GM23248 (cell line): ENCODE measurements at regions not wholly inside any gene's neighbourhood (a gene's known extent, or its start where the extent isn't known, plus 50 kb on each side); places are given as distances from the start of the nearest gene placed in this dataset.

Source experiments
- DNase-seq: peaks from one replicate; pipeline ENCODE4 v3.0.0-alpha.2; 2015
- H2AFZ ChIP-seq: fragments of 200-600 bp; sonication (generic); 2 replicates; pipeline ENCODE4 v1.6.1; 2016; ENCODE audit warnings: antibody characterized with exemption
- H3F3A ChIP-seq: fragments of 200-600 bp; sonication (generic); 2 replicates; pipeline ENCODE4 v1.6.1; 2016; ENCODE audit warnings: mild to moderate bottlenecking, antibody characterized with exemption, mixed run types; ENCODE audit not compliant: insufficient read depth
- H3K27ac ChIP-seq: fragments of 200-600 bp; sonication (generic); 2 replicates; pipeline ENCODE4 v1.5.1; 2016; ENCODE audit warnings: mild to moderate bottlenecking
- H3K27me3 ChIP-seq: fragments of 200-600 bp; sonication (generic); replicated peaks from 2 replicates; pipeline ENCODE4 v1.6.1; 2016; ENCODE audit warnings: mild to moderate bottlenecking; ENCODE audit not compliant: insufficient read depth
- H3K36me3 ChIP-seq: fragments of 200-600 bp; sonication (generic); 2 replicates; pipeline ENCODE4 v1.6.1; 2016; ENCODE audit warnings: low read depth, mild to moderate bottlenecking
- H3K4me1 ChIP-seq: fragments of 200-600 bp; sonication (generic); 2 replicates; pipeline ENCODE4 v1.6.1; 2016; ENCODE audit warnings: mild to moderate bottlenecking; ENCODE audit not compliant: insufficient read depth
- H3K4me2 ChIP-seq: fragments of 200-600 bp; sonication (generic); one replicate; pipeline ENCODE4 v1.6.1; 2016; ENCODE audit warnings: mild to moderate bottlenecking; ENCODE audit not compliant: unreplicated experiment
- H3K4me3 ChIP-seq: fragments of 200-600 bp; sonication (generic); 2 replicates; pipeline ENCODE4 v1.5.1; 2016; ENCODE audit warnings: mild to moderate bottlenecking
- H3K79me2 ChIP-seq: fragments of 200-600 bp; sonication (generic); 2 replicates; pipeline ENCODE4 v1.6.1; 2016; ENCODE audit warnings: mild to moderate bottlenecking; ENCODE audit not compliant: insufficient read depth
- H3K9ac ChIP-seq: fragments of 200-600 bp; sonication (generic); 2 replicates; pipeline ENCODE4 v1.6.1; 2016; ENCODE audit warnings: mild to moderate bottlenecking
- H3K9me2 ChIP-seq: fragments of 200-600 bp; sonication (generic); 2 replicates; pipeline ENCODE4 v1.6.1; 2016; ENCODE audit warnings: mixed run types, mild to moderate bottlenecking, moderate library complexity; ENCODE audit not compliant: insufficient read depth
- H3K9me3 ChIP-seq: fragments of 200-600 bp; sonication (generic); one replicate; pipeline ENCODE4 v1.6.1; 2017; ENCODE audit warnings: low read depth
- H4K20me1 ChIP-seq: fragments of 200-600 bp; sonication (generic); 2 replicates; pipeline ENCODE4 v1.6.0; 2016; ENCODE audit not compliant: insufficient read depth
- EZH2 ChIP-seq: fragments of 200-600 bp; sonication (generic); IDR thresholded peaks from 2 replicates; pipeline ENCODE4 v1.6.1; 2018; ENCODE audit warnings: antibody characterized with exemption, mild to moderate bottlenecking; ENCODE audit not compliant: insufficient read depth, poor library complexity, severe bottlenecking
- EZH2phosphoT487 ChIP-seq: fragments of 200-600 bp; sonication (generic); IDR thresholded peaks from 2 replicates; pipeline ENCODE4 v1.6.1; 2018; ENCODE audit warnings: antibody characterized with exemption, moderate library complexity, mild to moderate bottlenecking, low read depth; ENCODE audit not compliant: insufficient read depth
- WGBS, 2 experiments: methylation state at CpG; one replicate each; pipeline ENCODE4 v1.1.6; 2015 to 2017; ENCODE audit warnings: low lambda C conversion rate in 2 of 2, low coverage in 1 of 2; ENCODE audit errors: missing lambda C conversion rate in 2 of 2; 5-methylcytosine and 5-hydroxymethylcytosine counted together
- in situ Hi-C: fragments of 300-500 bp; cut with MboI; formaldehyde crosslinking; loops from 2 replicates; pipeline ENCODE4 v1.15.0; 2020

DNA sequence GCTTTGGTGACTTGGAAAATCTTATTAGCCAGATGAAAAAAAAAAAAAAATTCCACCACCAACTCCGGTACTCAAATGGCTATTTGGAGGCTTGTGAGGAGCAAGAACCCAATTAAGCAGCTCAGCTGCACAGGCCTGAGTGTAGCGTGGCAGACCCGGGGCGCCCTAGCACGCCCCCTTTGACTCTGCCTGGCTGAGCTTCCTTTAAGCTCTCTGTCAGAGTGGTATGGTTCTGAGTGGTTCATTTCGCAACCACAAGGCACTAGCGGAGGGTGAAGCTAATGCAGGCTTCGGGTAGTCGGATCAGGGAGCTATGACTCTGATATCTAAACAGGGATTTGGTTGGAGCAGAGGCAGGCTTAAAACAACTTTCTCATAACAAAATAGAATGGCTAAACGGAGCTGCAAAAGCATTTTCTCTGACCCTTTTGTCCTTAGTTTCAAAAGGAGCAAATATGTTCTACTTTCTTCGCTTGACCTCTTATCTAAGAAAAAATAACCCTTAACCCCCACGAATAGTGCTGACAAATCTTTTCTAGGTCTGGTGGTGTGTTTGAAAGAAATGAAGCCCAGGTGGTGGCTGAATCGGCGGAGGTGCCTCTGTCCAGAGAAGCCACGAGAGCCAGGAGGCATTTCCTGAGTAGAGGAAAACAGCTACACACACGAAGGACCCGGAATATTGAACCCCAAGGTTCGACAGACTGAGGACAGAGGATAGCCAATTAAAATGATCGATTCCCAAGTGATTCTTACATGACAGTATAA is 285.4 kb upstream of the GLI3 start:
- TF ChIP-seq EZH2 (no peak), EZH2phosphoT487 (no peak)
- no peaks in the 10 kb centered on the region; the same call in 1 of the 2 replicates for H3K27me3 ChIP-seq
- no peak overlapping the region for H2AFZ ChIP-seq
- WGBS, 2 experiments: 72 to 74% methylated on average over 19 of the region's 19 CpGs
- no peak overlapping the region for H3K4me3 ChIP-seq
- H3K4me1 ChIP-seq: no peaks in the 10 kb centered on the region
- no peaks in the 10 kb centered on the region for H3F3A ChIP-seq
- no peaks in the 10 kb centered on the region for H3K79me2 ChIP-seq
- H3K9me2 ChIP-seq: no peaks in the 10 kb centered on the region
- no peak overlapping the region for H3K9ac ChIP-seq
- no peaks in the 10 kb centered on the region for H3K36me3 ChIP-seq
- H3K4me2 ChIP-seq: no peak overlapping the region
- no peak for DNase-seq
- in situ Hi-C loops: no loop called here
- no peak overlapping the region for H3K27ac ChIP-seq
- no peaks in the 10 kb centered on the region for H3K9me3 ChIP-seq
- H4K20me1 ChIP-seq: no peaks in the 10 kb centered on the region

GRCh38 chr7:42511027-42511426 is 274.0 kb upstream of the GLI3 start:
- 0 out of 2 replicates have a peak overlapping the region, but pooled peaks have one; percentile 10 for H2AFZ ChIP-seq
- H3K9ac ChIP-seq: no peak overlapping the region
- H3K27ac ChIP-seq: no peak overlapping the region
- in situ Hi-C loops: no loop called here
- no peaks in the 10 kb centered on the region for H3K36me3 ChIP-seq
- H3K4me1 ChIP-seq: peaks cover 12% of the 10 kb centered on the region
- TF ChIP-seq EZH2: no peak
- no peak for TF ChIP-seq EZH2phosphoT487
- H3F3A ChIP-seq: peaks cover 9% of the 10 kb centered on the region
- no peaks in the 10 kb centered on the region for H3K79me2 ChIP-seq
- no peaks in the 10 kb centered on the region for H4K20me1 ChIP-seq
- H3K9me3 ChIP-seq: no peaks in the 10 kb centered on the region
- H3K4me3 ChIP-seq: no peak overlapping the region
- 72% methylated on average over 2 of the region's 2 CpGs for WGBS, 2 experiments
- no peaks in the 10 kb centered on the region for H3K27me3 ChIP-seq
- H3K4me2 ChIP-seq: peak overlapping the region; percentile 59
- no peaks in the 10 kb centered on the region for H3K9me2 ChIP-seq
- DNase-seq: peak; percentile 57

- TF ChIP-seq EZH2 (no peak), EZH2phosphoT487 (no peak)
- Histone ChIP-seq H3K36me3 (no peaks in the 10 kb centered on the region), H3K27ac (no peak overlapping the region), H3K27me3 (no peaks in the 10 kb centered on the region), H3K9ac (no peak overlapping the region), H3K9me2 (no peaks in the 10 kb centered on the region), H3K9me3 (no peaks in the 10 kb centered on the region), H3K79me2 (no peaks in the 10 kb centered on the region), H3K4me2 (no peak overlapping the region), H3K4me3 (no peak overlapping the region), H3F3A (peaks cover 5% of the 10 kb centered on the region), H2AFZ (no peak overlapping the region), H3K4me1 (peaks cover 18% of the 10 kb centered on the region), H4K20me1 (no peaks in the 10 kb centered on the region)
- WGBS, 2 experiments: 74 to 76% methylated on average over 1 of the region's 1 CpG
- in situ Hi-C loops: no loop called here
- no peak for DNase-seq
Measured at GRCh38 chr7:42506097-42506496, 269.1 kb upstream of the GLI3 start.

- H3K4me3 ChIP-seq: no peak overlapping the region
- TF ChIP-seq EZH2phosphoT487 (no peak), EZH2 (no peak)
- DNase-seq: peak; percentile 61
- no peak overlapping the region for H2AFZ ChIP-seq
- H4K20me1 ChIP-seq: no peaks in the 10 kb centered on the region
- H3F3A ChIP-seq: no peaks in the 10 kb centered on the region; the same call in 1 of the 2 replicates
- 40 to 41% methylated on average over 1 of the region's 1 CpG for whole genome bisulfite sequencing, 2 experiments
- no peaks in the 10 kb centered on the region for H3K27me3 ChIP-seq
- H3K4me1 ChIP-seq: peaks cover 10% of the 10 kb centered on the region
- no peak overlapping the region for H3K4me2 ChIP-seq
- H3K9me3 ChIP-seq: no peaks in the 10 kb centered on the region
- no peak overlapping the region for H3K27ac ChIP-seq
- H3K9ac ChIP-seq: no peak overlapping the region
- H3K36me3 ChIP-seq: no peaks in the 10 kb centered on the region
- no peaks in the 10 kb centered on the region for H3K9me2 ChIP-seq
- no peaks in the 10 kb centered on the region for H3K79me2 ChIP-seq
- in situ Hi-C loops: no loop called here
Measured at GRCh38 chr7:42502022-42502421, 265.0 kb upstream of the GLI3 start.
